Activated naive CD4-positive, alpha-beta T cell treated with anti-CD3 and anti-CD28 coated beads, Interleukin-2, amount 50 U/mL, for 72 hours (primary cell): ENCODE measurements at regions not wholly inside any gene's neighbourhood (a gene's known extent, or its start where the extent isn't known, plus 50 kb on each side); places are given as distances from the start of the nearest gene placed in this dataset.

ENCODE experiments used
- ATAC-seq, 2 donors: fragments of 150-1000 bp; cut with Tn5 transposase; 2 replicates each; pipeline ENCODE4 v1.10.0; 2021; ENCODE audit warnings: mild to moderate bottlenecking in 2 of 2, moderate library complexity in 2 of 2
- DNase-seq, 2 donors: peaks; one replicate each; pipeline ENCODE4 v3.0.0; 2021 to 2022; ENCODE audit warnings: low spot score in 2 of 2
- H3K27ac Mint-ChIP-seq, 2 donors: one replicate each; pipeline ENCODE4 v1.8.0; 2022; ENCODE audit warnings: mild to moderate bottlenecking in 2 of 2, mixed read lengths in 2 of 2
- H3K36me3 Mint-ChIP-seq, 2 donors: one replicate each; pipeline ENCODE4 v1.8.0; 2022; ENCODE audit warnings: mixed read lengths in 2 of 2
- H3K9me3 Mint-ChIP-seq, 2 donors: one replicate each; pipeline ENCODE4 v1.8.0; 2022; ENCODE audit warnings: mixed read lengths in 2 of 2

DNA sequence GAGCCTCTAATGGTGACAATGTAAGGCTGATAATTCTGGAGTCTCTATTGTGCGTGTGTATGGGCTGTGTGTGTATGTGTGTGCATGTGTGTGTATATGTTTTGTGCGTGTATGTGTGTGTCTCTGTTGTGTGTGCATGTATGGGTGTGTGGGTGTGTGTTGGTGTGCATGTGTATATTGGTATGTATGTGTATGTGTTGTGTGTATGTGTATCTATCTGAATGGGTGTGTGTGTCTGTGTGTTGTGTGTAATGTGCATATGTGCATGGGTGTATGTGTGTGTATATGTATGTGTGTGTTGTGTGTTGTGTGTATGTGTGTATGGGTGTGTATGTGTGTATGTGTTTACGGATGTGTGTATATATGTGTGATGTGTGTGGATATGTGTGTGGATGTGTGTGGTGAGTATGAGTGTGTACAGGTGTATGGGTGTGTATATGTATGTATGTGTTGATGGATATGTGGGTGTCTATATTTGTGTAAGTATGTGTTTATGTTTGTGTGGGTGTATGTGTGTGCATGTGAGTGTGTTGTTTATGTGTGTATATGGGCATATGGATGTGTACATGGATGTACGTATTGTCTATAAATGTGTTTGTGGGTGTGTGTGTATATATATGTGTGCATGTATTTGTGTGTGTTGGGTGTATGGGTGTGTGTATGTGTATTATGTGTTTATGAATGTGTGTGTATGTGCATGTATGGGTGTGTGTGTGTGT is 366.7 kb downstream of the UQCRFS1 start:
- Mint-ChIP-seq H3K27ac (no peak overlapping the region), H3K9me3 (no peaks in the 10 kb centered on the region), H3K36me3 (no peaks in the 10 kb centered on the region)
- no peak for ATAC-seq
- no peak for DNase-seq

DNA sequence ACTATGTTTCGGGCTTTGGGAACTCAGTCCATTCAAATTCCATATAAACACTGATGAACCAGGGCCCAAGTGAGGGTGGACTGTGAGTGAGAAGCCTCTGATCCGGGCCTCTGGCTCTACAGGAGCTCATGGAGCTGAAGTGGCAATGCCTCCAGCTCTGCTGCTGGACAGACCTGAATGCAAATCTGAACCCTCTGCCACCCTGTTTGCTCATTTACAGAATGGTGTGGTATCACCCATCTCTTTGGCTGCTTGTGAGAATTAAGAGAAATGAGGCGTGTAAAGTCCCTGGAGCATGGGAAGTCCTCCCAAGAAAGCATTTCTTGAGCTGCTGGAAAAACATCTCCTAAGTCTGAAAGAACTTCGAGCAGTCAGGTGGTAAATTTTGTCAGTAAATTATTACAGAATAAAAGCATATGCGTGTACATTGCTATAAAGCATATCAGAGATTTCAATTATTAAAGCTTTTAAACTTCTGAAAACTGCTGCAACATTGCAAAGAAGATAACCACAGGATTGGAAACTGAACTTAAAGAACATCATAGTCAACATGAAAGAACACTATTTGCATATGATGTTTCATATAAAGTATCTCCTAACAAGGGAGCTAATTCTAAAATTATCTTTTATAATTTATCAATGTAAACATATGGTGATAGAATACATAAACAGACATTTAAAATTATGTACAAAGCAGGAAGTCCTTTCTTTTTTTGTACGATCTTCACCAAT is 369.0 kb downstream of the UQCRFS1 start:
- no peaks in the 10 kb centered on the region for H3K36me3 Mint-ChIP-seq
- H3K9me3 Mint-ChIP-seq: no peaks in the 10 kb centered on the region
- ATAC-seq (no peak), DNase-seq (no peak)
- no peak overlapping the region for H3K27ac Mint-ChIP-seq

- DNase-seq: no peak
- Mint-ChIP-seq H3K36me3 (no peaks in the 10 kb centered on the region), H3K9me3 (no peaks in the 10 kb centered on the region), H3K27ac (no peak overlapping the region)
- ATAC-seq: no peak
Measured at GRCh38 chr19:28841531-28841930, 371.4 kb downstream of the UQCRFS1 start.

- H3K9me3 Mint-ChIP-seq: no peaks in the 10 kb centered on the region
- H3K36me3 Mint-ChIP-seq: no peaks in the 10 kb centered on the region
- no peak overlapping the region for H3K27ac Mint-ChIP-seq
- no peak for ATAC-seq
- no peak for DNase-seq
Measured at GRCh38 chr19:28840891-28841290, 372.1 kb downstream of the UQCRFS1 start.

DNA sequence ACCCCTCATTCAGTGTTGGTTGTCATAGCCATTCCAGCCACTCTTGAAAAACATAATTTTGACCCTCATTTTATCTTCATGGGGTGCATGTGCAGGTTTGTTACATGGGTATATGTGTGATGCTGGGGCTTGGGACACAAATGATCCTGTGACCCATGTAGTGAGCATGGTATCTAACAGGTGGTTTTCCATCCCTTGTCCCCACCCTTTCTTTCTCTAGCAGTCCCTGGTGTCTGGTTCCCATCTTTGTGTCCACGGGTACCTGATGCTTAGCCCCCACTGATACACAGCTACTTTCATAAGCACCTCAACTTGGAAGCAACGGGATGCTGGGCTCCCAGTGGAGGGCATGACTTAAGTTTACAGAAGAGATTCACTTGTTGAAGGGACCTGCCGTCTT is 373.5 kb downstream of the UQCRFS1 start:
- no peak overlapping the region for H3K27ac Mint-ChIP-seq
- ATAC-seq (no peak), DNase-seq (no peak)

GRCh38 chr19:28838909-28839308 is 374.0 kb downstream of the UQCRFS1 start:
- Mint-ChIP-seq H3K27ac (no peak overlapping the region), H3K36me3 (no peaks in the 10 kb centered on the region), H3K9me3 (no peaks in the 10 kb centered on the region)
- no peak for ATAC-seq
- no peak for DNase-seq

More for the DNA sequence above, 373.5 kb downstream of the UQCRFS1 start:
- Mint-ChIP-seq H3K9me3 (no peaks in the 10 kb centered on the region), H3K36me3 (no peaks in the 10 kb centered on the region)

GRCh38 chr19:28836421-28836820 is 376.5 kb downstream of the UQCRFS1 start:
- no peaks in the 10 kb centered on the region for H3K9me3 Mint-ChIP-seq
- no peak for ATAC-seq

GRCh38 chr19:28834996-28835395 is 378.0 kb downstream of the UQCRFS1 start:
- ATAC-seq (no peak), DNase-seq (no peak)
- H3K27ac Mint-ChIP-seq: no peak overlapping the region
- H3K36me3 Mint-ChIP-seq: no peaks in the 10 kb centered on the region
- no peaks in the 10 kb centered on the region for H3K9me3 Mint-ChIP-seq

More at GRCh38 chr19:28836421-28836820, 376.5 kb downstream of the UQCRFS1 start:
- H3K36me3 Mint-ChIP-seq: no peaks in the 10 kb centered on the region
- H3K27ac Mint-ChIP-seq: no peak overlapping the region
- DNase-seq: no peak

DNA sequence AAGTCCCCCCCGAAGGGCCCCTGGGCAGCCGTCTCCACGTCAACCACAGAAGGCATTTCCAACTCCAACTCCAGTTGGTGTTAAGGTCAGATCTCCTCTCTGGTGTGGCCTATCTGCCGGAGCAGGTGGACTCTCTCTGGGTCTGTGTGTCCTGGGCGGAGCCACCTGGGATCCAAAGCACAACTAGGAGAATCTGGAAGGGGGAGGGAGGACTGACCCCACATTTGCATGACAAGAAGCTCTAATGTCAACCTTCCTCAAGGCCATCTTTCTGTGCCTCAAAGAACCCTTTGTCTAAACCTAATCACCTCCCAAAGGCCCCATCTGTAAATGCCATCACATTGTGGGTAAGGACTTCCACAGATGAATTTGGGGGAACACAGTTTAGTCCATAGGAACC is 381.5 kb downstream of the UQCRFS1 start:
- no peaks in the 10 kb centered on the region for H3K9me3 Mint-ChIP-seq
- DNase-seq (no peak), ATAC-seq (no peak)
- H3K27ac Mint-ChIP-seq: no peak overlapping the region
- H3K36me3 Mint-ChIP-seq: no peaks in the 10 kb centered on the region

- DNase-seq (no peak), ATAC-seq (no peak)
Measured at GRCh38 chr19:28829762-28830161, 383.2 kb downstream of the UQCRFS1 start.

DNA sequence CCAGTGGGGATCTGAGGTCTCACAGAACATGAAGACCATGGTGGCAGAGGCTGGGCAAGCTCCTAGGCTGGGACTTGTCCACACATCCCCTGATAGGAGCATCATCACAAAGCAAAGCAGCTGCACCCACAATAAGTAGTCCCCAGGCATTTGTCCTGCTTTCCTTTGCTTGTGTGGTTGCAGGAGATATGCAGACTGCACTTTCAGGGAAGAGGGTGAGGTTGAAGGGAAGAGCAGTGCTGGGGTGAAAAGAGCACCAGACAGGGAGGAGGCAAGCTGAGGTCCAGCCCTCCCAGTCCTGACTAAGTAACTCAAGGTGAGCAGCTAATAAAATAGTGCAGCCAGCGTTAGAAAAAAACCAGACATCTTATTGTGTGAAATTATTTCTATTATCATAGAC is 383.6 kb downstream of the UQCRFS1 start:
- no peaks in the 10 kb centered on the region for H3K36me3 Mint-ChIP-seq
- DNase-seq (no peak), ATAC-seq (no peak)
- no peak overlapping the region for H3K27ac Mint-ChIP-seq
- H3K9me3 Mint-ChIP-seq: peaks cover 0 to 2% of the 10 kb centered on the region in 2 donors

More at GRCh38 chr19:28829762-28830161, 383.2 kb downstream of the UQCRFS1 start:
- Mint-ChIP-seq H3K27ac (no peak overlapping the region), H3K36me3 (no peaks in the 10 kb centered on the region), H3K9me3 (no peaks in the 10 kb centered on the region)

GRCh38 chr19:28828276-28828870 is 384.6 kb downstream of the UQCRFS1 start:
- Mint-ChIP-seq H3K27ac (no peak overlapping the region), H3K9me3 (peaks cover 0 to 6% of the 10 kb centered on the region in 2 donors), H3K36me3 (no peaks in the 10 kb centered on the region)
- no peak for ATAC-seq
- DNase-seq: no peak

- Mint-ChIP-seq H3K9me3 (peaks cover 0 to 6% of the 10 kb centered on the region in 2 donors), H3K27ac (peak overlapping the region in 1 of 2 donors; percentile 33), H3K36me3 (no peaks in the 10 kb centered on the region)
- no peak for ATAC-seq
- no peak for DNase-seq
Measured at GRCh38 chr19:28827382-28827781, 385.6 kb downstream of the UQCRFS1 start.

GRCh38 chr19:28823338-28823961 is 389.5 kb downstream of the UQCRFS1 start:
- peaks cover 3 to 6% of the 10 kb centered on the region in 2 donors for H3K9me3 Mint-ChIP-seq
- DNase-seq: no peak
- H3K27ac Mint-ChIP-seq: no peak overlapping the region
- H3K36me3 Mint-ChIP-seq: no peaks in the 10 kb centered on the region
- no peak for ATAC-seq

DNA sequence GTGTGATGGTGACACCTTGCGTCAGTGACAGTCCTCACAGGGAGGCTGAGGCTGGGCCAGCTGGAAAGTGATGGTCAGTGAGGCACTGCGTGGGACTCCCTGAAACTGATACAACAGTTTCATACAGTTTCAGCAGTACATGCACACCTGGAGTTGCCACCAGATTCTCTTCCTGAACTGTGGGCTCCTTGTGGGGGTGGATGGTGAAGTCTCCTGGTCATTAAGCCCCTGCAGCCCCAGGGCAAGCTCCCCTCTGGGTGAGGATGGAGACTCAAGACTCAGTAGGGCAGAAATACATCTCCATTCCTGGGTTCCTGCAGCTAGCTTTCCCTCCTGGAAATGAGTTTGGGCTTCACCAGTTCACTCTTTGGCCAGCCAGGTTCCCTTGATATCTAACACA is 392.7 kb downstream of the UQCRFS1 start:
- Mint-ChIP-seq H3K27ac (no peak overlapping the region), H3K9me3 (peaks cover 10 to 15% of the 10 kb centered on the region in 2 donors), H3K36me3 (no peaks in the 10 kb centered on the region)
- no peak for ATAC-seq
- no peak for DNase-seq

GRCh38 chr19:28815257-28815656 is 397.7 kb downstream of the UQCRFS1 start:
- H3K36me3 Mint-ChIP-seq: no peaks in the 10 kb centered on the region
- ATAC-seq (no peak), DNase-seq (no peak)
- H3K9me3 Mint-ChIP-seq: peaks cover 4 to 12% of the 10 kb centered on the region in 2 donors
- no peak overlapping the region for H3K27ac Mint-ChIP-seq

GRCh38 chr19:28794301-28794700 is 418.6 kb downstream of the UQCRFS1 start:
- ATAC-seq (no peak), DNase-seq (no peak)
- no peak overlapping the region for H3K27ac Mint-ChIP-seq
- peaks cover 17 to 22% of the 10 kb centered on the region in 2 donors for H3K36me3 Mint-ChIP-seq
- peaks cover 9 to 10% of the 10 kb centered on the region in 2 donors for H3K9me3 Mint-ChIP-seq
